Ovary (tissue), 3 donors: ENCODE measurements at regions not wholly inside any gene's neighbourhood (a gene's known extent, or its start where the extent isn't known, plus 50 kb on each side); places are given as distances from the start of the nearest gene placed in this dataset.

Experiments used
- POLR2A ChIP-seq: fragments of 450-650 bp; IDR thresholded peaks from one replicate; pipeline ENCODE4 v1.6.1; 2017; ENCODE audit warnings: antibody characterized with exemption, mild to moderate bottlenecking, moderate library complexity
- TF ChIP-seq, protein P1 (sequence below), 3 donors: fragments of 450-650 bp in 2 of 3; fragments of 200-600 bp in 1 of 3; IDR thresholded peaks; one replicate each; pipeline versions ENCODE4 v1.5.1 to v1.8.0; 2016 to 2022; ENCODE audit warnings: antibody characterized with exemption in 3 of 3, mild to moderate bottlenecking in 1 of 3
- donor health status: DM: no; HTN: no; CAD: no.

DNA sequence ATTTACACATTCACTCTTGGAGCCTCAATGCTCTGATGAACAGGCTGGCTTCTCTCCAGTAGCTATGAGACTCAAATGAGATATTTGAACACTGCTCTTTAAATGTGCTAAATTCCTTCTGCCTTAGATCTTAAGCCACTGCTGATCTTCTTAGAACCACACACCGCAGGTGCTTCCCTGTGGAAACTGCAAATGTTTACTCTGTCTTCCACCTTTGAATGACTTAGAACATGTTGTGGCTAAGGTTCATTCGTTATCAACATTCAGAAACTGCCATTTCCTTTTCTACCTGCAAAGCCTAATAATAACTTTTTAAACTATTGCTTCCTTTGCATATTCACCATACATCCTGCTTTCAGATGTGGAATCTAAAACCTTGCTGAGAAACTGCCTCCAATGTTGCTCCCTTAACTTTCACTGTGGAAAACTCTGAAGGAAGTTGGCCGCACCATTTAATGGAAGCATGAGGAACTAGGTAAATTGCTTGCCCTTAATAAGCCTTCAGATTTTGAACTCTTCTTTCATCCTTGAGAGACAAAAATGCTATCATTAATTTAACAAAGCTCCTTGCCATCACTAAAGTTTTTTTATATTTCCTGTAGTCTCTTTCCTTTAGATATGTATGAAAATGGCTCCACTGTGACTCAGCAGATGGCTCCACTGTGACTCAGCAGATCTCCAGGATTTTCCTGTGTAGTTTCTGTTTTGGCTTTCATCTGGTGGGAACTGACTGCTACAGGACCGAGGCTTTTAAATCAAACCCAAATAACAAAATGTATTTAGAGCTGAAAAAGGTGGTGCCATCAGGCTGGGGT, 143.8 kb downstream of the TNFSF18 start:
- TF ChIP-seq, protein P1, sequence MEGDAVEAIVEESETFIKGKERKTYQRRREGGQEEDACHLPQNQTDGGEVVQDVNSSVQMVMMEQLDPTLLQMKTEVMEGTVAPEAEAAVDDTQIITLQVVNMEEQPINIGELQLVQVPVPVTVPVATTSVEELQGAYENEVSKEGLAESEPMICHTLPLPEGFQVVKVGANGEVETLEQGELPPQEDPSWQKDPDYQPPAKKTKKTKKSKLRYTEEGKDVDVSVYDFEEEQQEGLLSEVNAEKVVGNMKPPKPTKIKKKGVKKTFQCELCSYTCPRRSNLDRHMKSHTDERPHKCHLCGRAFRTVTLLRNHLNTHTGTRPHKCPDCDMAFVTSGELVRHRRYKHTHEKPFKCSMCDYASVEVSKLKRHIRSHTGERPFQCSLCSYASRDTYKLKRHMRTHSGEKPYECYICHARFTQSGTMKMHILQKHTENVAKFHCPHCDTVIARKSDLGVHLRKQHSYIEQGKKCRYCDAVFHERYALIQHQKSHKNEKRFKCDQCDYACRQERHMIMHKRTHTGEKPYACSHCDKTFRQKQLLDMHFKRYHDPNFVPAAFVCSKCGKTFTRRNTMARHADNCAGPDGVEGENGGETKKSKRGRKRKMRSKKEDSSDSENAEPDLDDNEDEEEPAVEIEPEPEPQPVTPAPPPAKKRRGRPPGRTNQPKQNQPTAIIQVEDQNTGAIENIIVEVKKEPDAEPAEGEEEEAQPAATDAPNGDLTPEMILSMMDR (IDR thresholded peaks at IDR 0.05): no peak
- TF ChIP-seq POLR2A: no peak
